ENCODE measurements at regions not wholly inside any gene's neighbourhood (a gene's known extent, or its start where the extent isn't known, plus 50 kb on each side); places are given as distances from the start of the nearest gene placed in this dataset.

DNA sequence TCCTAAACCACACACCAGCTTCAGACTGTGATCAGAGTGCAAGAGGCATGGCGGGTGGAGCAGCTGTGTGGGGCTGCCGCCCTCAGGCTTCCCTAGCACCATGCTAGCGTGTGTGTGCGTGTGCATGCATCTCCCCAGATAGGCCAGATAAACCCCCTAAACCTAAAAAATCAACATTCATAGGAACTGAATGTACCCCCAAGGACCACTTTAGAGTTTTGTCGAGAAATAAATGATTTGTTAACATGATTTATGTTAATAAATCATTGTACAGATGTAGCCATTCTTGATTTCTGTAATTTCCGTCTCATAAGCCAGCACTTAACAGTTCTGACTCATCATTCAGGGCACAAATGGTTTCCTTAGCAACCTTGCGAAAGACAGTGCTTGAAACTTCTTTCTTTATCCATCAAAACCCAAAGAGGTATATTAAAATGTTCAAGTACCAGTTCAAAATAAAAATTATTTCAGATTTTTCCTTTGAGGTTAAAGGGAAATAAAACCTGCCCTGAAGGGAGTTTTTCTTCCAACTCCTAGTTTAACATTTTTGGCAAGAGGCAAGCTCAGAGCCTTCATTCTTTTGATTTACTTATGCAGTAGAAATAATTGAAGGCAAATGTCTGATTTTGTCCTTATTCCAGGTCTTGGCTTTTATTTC, 206.2 kb upstream of the RGS6 start:
- DNase-seq (ENCODE audit: low spot score) (no peak), FAIRE-seq (no peak)

DNA sequence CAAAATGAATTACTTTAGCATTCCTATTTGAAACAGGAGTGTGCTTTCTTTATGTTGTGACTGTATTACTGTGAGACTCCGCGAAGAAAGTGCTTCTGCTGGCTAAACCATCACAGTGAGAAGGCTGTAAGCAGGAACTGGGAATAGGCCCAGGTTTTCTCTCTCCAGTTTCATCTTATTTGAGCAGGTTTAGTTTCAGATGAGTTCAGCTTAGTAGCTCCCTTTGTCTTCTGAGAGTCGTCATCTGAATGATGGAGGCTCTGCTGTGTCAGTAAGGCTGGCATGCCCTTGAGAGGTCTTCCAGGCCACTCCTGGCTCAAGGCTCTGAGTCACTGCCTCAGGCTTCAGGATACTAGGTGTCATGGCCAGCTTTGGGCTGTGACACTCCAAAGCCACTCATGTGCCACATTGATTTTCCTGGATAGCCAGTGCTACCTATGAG, 205.6 kb upstream of the RGS6 start:
- FAIRE-seq (no peak), DNase-seq (ENCODE audit: low spot score) (no peak)

DNA sequence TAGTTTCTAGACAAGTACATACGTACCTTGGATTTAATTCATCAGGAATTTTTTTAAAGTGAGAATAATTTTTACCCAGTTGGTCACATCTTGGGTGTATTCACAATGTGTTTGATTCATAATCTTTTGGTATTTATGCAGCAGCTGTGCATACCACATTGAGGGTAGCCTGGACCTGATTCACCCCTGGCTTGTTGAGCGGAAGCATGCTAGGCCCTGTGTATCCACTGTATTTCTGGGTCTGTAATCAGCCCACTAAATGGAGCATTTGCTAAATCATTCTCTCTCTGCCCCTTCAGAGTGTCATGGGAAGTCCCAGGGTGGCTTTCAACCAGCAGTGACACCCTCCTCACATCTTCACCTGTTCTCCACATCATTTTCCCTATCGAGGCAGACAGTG, 203.8 kb upstream of the RGS6 start:
- FAIRE-seq: no peak
- no peak for DNase-seq (ENCODE audit: low spot score)

DNA sequence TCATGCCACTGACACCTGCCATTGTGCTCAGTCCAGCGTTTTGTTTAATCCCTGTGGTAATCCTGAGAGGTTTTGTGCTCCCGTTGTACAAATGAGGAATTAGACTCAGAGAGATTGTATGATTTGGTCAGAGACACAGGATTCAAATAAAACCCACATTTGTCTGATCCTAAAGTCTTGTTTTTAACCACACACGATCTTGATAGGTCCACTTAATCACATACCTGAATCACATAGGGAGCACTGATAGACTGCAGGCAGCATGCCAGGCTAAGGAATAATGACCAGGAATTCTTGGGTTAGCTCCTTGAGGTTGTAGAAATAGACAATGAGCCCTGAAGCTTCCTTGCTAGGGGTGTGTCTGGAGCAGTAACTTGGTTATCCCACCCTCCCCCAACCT, 202.6 kb upstream of the RGS6 start:
- FAIRE-seq (no peak), DNase-seq (ENCODE audit: low spot score) (no peak)

DNA sequence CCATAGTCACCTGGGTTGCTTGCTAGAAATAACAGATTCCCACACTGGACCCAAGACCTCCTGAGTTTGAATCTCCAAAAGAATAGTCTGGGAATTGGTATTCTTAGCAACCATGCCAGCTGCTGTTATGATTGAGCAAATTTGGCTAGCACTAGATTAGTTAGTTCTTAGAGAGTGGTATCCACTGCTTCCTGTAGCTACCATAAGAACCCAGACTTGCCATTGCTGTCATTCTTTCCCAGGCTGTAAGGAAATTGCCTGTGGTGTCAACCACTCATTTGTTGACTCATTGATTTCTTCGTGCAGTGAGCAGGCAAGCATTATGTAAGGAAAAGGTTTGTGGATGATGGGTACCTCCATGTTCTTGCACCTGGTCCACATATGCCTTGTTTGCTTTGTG, 201.8 kb upstream of the RGS6 start:
- FAIRE-seq (no peak), DNase-seq (ENCODE audit: low spot score) (no peak)

DNA sequence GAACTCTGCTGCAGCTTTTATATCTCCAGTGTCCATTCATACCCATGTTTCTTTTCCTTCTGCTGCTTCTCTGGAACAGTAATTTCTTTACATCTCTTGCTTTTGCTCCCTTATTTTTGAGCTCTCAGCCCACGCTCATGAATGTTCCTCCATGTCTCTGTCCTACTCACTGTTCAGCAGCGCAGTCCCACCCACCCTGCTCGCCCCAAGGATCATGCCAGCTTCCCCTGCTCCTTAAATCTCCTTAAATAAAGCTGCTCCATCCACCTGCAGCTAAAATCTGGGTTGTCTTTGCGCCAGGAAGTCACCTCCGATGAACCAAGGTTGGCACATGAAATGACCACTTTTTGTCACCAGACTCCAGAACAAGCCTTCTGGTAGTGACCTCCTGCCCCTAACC, 201.1 kb upstream of the RGS6 start:
- FAIRE-seq (no peak), DNase-seq (ENCODE audit: low spot score) (no peak)

DNA sequence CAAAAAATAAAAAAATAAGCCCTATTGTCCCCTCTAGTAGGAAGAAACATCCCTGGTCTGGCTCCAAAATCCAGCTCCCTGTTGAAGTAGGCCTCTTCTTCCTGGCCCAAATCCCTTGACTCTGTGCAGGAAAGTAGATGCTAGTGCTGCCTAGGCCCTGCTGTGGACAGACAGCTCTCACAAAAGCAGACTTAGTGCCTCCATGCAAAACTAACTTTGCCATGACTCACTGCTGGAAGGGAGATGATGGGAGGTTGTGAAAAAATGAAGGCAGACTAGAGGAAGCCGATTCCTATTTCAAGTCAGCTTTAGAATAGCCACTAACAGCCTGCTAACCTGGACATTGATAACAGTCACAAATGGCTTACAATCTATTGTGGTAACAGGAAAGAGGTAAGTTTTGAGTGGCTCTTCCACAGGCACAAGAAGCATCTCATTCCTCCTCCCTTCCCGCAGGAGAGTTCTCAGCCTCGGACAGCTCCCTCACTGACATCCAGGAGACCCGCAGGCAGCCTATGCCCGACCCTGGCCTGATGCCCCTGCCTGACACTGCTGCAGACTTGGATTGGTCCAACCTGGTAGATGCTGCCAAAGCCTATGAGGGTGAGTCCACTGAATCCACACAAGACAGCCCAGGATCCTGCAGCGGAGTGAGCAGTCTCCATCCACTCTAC, 198.9 kb upstream of the RGS6 start:
- FAIRE-seq: no peak
- DNase-seq (ENCODE audit: low spot score): no peak

DNA sequence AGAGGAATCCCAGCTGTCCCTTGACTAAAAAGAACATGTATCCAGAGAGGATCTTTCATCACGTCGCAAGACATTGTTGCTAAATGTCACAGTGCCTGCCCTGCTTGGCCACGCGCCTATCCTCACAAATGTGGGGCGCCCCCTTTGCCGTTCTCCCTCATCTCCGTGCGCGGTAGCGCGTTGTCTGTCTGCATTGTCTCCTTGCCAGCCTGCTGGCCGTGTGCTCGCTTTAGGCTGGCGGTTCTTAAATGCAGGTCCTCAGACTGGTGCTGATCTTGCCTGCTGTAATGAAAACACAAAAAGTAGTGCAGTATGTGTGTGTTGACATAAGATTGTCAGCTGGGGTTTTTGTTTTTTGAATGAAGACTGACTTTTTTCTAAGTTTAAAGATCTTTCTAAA, 198.2 kb upstream of the RGS6 start:
- FAIRE-seq: no peak
- no peak for DNase-seq (ENCODE audit: low spot score)

DNA sequence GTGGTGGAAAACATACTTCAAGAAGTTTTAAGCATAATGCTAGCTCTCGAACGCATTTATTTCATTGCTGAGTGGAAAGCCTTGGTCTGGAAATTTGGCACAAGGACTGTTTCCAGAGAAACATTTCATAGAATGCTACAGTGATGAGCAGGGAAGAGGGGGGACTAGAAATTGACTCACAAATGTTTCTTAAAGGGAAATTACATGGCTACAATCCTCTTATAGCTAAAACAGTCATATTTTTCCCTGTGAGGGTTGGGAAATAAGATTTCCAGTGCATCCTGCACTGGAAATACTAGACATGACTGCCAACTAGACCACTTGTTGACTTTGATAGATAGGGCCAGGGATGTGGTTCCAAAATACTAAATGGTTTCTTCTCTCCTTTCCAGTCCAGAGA, 197.3 kb upstream of the RGS6 start:
- DNase-seq (ENCODE audit: low spot score) (no peak), FAIRE-seq (no peak)

DNA sequence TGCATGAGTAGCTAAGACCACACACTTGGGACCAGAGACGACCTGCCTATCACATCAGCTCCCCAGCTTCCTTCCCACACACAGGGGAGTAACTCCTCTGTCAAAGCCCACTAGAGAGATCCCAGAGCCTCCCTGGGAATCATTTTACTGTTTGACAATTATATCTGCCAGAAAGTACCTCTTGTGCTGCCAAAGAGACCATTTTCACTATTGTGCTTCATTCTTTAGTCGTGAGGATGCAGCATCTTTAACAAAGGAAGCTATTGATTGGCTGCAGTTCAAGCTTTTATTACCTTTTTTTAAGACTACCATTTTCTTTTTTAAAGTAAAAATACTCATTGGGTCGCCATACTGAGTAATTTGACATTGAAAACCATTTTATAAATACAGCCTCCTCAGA, 194.5 kb upstream of the RGS6 start:
- FAIRE-seq: no peak
- DNase-seq (ENCODE audit: low spot score): no peak

DNA sequence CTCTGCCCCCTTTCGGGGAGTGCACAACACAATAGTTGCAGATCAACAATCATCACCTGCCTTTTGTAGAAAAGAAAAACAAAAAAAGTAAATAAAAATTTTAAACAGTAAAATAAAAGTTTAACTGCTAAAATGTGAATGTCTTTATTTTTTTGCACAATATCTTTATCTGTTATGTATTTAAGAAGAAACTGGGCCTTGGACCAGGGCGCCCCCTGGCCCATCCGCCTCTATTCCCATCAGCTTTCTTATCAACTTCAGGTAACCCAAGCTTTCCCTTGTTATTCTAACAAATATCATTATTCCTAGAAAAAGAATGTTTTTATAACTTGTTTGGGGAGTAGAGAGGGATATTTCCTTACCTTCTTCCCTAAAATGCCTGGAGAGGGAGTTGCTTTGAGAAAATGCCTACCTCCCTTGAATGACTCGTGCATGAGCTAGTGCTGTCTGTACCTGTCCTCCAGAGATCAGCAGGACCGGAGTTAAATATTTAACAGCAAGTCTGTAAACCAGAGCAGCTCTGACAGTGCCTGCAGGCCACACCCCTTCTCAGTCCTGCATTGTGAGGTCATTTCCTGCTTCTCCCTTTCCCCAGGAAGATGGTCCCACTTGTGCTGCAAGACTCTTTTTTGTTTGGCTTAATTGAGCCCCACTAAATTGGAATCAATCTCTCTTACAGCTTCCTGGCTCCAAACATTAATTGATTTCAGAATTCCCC, 192.8 kb upstream of the RGS6 start:
- DNase-seq (ENCODE audit: low spot score) (peak; percentile 50), FAIRE-seq (no peak)

DNA sequence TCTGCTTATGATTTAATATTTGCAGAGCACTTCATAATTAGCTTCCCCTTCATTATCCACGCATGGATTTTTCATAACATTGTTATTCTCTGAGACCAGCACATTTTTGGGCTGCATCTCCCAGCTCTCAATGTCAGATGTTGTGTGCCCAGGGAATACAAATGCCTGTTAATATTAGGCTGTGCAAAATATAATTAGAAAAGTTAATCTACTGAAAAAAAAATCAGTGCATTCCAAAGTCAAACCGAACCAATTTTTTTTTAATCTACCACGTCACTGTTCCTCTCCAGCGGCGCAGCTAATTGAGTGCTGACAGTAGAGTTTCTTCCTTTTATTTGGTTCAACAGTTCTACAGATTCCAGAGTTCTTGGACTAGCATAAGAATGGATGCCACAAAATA, 191.0 kb upstream of the RGS6 start:
- FAIRE-seq: no peak

DNA sequence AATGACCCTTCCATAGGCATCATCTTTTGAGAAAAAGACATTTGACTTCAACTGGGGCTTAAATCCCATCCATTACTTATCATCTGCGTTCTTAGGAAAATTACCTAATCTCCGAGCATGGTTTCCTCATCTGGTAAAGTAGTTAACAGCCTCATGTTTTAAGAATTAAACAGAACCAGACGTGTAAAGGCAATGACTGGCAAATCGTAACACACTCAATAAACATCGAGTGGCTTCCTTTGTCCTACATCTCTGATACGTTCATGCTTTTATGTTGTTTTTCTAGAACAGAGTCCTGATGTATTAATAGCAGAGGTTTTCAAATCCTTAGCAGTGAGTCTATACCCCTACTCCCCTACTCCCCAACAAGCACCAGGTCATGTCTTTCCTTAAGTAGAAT, 189.7 kb upstream of the RGS6 start:
- DNase-seq (ENCODE audit: low spot score) (no peak), FAIRE-seq (no peak)

More for the DNA sequence above, 191.0 kb upstream of the RGS6 start:
- no peak for DNase-seq (ENCODE audit: low spot score)

DNA sequence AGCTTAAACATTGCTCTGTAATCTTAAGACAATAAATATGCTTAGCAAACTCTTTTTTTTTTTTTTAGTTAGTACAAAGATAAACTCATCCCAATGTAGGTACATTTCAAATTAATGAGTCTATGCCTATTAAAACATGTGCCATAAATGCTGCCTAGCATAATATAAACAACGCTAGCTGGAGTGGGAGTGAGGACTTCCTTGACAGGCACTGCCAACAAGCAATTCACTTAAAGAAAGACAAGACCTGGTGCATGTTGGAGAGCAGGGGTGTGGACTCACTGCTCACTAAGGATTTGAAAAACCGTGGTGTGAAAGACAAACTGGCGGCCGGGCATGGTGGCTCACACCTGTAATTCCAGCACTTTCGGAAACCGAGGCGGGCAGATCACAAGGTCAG, 187.2 kb upstream of the RGS6 start:
- FAIRE-seq: no peak

DNA sequence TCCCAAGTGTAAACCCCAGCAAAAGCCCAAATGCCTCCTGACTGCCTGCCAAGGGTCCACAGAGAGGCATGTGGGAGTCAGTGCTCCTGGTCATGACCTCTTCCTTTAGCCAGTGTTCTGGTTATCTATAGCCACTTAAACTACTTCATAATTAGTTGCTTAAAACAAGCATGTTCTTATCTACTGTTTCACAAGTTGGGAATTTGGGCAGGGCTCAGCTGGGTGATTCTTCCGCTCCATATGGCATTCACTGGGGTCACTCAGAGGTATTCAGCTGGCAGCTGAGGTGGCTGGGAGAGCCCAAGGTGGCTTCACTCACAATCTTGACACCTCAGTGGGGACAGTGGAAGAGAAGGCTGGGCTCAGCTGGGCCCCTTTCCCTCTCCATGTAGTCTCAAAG, 184.0 kb upstream of the RGS6 start:
- DNase-seq (ENCODE audit: low spot score) (no peak), FAIRE-seq (no peak)

More for the DNA sequence above, 187.2 kb upstream of the RGS6 start:
- DNase-seq (ENCODE audit: low spot score): no peak

DNA sequence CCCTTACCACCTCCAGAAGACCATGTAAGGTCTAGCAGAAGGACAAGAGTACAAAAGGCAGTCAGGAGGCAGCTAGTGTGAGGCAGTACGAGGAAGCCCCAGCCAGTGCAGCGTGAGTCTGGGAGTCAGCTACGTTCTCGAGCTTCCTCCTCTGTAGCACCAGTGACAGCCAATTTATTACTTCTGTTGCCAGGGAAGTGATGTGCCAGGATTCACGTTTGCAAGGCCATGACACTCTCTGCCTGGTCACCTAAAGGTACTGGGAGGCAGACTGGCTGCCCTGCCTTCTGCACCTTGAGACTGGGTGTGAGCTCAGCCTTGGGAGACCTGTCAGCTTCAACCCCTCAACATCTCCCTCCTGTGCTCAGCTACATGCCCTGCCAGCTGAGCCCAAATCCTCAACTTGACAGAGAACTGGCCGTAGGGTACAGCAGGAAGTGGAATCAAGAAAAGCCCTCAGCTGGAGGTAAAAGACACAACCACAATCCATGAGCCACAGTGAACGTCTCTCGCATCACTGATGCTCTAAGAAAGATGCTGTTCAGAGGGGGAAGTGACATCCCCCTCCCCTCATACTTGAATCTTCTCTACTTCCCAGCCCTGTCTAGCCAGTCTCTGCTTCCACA, 182.5 kb upstream of the RGS6 start:
- FAIRE-seq (no peak), DNase-seq (ENCODE audit: low spot score) (no peak)

DNA sequence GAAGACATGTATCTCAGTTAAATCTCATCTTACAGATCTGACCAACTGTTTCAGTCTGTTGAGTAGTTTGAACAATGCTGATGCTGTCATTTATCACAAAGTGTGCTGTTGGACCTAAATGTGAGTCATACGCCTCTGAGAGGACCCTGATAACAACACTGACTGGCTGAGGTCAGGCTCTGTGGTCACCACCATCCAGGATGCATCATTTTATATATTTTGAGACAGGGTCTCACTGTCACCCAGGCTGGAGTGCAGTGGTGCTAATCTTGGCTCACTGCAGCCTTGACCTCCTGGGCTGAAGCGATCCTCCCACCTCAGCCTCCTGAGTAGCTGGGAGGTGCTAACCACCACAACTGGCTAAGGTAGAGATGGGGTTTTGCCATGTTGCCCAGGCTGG, 181.0 kb upstream of the RGS6 start:
- FAIRE-seq (no peak), DNase-seq (ENCODE audit: low spot score) (peak; percentile 5)

DNA sequence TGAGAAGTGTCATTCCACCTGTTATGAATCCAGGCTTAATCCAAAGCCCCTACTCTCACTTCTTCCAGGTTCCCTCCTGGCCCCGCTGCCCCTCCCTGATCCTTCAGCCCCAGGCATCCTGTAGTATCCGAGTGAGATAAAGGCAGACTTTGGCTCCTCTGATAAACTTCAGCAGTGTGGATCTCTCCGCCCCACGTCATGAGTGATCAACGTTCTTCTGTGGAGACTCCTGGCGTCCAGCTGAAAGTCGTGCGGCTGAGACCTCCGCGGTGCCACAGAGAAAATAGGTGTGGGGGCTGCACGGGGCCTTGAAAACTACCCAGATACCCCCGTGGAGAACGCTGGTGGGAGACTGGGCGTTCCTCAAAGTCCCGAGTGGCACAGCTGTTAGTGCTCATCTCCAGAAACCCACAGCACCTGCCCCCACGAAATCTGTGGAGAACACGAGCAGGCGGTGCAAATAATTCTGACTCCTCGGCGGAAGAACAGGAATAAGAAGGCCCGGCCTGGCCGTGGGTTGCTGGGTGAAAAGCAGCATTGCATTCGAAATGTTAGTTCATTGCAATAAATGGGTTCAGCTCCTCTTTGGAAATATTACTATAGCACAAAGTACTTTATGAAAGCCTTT, 180.0 kb upstream of the RGS6 start:
- FAIRE-seq (no peak), DNase-seq (ENCODE audit: low spot score) (no peak)

DNA sequence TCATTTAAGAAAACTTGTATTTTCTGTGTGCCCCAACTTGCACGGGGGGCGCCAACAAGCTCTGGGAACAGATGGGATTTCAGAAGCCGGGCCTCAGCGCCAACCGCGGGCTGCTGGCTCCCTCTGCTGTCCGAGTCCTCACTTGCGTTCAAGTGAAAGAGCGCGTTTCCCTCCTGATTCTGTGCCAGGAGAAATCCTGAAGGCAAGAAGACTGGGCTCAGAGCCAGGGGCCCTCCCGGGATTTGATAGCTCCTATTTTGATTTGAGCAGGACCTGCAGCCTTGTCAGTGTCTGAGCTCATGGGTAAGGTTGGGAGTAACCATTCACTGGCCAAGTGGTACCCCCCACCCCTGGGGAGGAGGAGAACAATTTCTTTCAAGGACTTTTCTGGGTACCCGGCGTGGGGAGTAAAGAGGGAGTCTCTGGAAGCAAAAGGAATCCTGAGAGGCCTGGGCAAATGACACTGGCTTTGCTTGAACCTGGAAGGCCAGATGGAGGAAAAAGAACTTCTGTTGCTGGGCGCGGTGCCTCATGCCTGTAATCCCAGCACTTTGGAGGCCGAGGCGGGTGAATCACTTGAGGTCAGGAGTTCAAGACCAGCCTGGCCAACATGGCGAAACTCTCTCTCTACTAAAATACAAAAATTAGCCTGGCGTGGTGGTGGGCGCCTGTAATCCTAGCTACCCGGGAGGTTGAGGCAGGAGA, 179.0 kb upstream of the RGS6 start:
- DNase-seq (ENCODE audit: low spot score) (peak; percentile 46), FAIRE-seq (no peak)

DNA sequence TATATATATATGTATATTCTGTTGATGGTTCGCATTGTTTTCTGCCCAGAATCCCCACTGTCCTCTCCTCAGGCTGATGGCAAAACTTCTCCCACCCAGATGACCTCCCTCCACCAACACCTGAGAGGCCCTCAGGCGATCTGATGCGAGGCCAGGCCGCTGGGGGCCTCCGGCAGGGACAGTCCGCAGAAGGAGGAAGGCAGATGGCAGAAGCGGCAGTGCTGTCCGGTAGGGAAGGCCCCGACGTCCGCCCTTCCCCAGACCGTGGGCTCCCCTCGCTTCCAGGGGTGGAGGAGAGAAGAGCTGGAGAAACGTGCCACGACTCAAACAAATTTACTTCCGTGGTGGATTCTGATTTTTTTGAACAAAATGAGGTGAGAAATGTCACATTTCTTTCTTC, 178.3 kb upstream of the RGS6 start:
- no peak for DNase-seq (ENCODE audit: low spot score)
- no peak for FAIRE-seq

DNA sequence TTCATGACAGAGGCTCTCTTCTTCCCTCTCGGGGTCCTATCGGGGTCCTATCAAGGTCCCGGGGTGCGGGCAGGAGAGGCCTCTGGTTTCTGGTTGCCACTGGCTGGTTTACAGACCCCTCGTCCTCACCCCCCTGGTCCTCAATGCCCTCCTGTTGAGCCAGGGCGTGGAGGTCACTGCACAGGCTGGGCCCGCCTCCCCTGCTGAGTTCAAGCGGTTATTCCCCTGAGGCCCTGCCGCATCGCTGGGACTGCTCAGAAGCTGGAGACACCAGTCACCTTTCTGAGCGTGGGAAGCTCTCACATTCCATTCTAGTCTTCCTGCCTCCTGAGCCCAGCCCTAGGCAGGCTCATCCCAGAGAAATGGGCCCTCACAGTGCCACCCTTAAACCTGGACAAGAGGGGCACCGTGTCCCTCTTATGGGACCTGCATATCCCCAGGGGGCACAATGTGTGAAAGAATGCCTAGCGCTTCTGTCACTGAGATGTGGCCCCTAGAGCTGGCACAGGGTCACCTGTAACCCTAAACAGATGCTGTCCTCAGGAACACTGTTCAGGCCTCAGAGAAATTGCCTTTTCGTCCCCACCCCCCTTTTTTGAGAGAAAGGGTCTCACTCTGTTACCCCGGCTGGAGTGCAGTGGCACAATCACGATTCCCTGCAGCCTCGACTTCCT, 177.7 kb upstream of the RGS6 start:
- no peak for DNase-seq (ENCODE audit: low spot score)
- FAIRE-seq: no peak
